ENCODE measurements at regions not wholly inside any gene's neighbourhood (a gene's known extent, or its start where the extent isn't known, plus 50 kb on each side); places are given as distances from the start of the nearest gene placed in this dataset.

GRCh38 chr3:74518610-74519009, 95.8 kb downstream of the CNTN3 start:
- Histone ChIP-seq H3K4me3 (no peak overlapping the region), H3K9me3 (ENCODE audit: low read depth) (no peaks in the 10 kb centered on the region), H3F3A (ENCODE audit: insufficient read depth) (0 out of 2 replicates have a peak, but pooled peaks cover 2% of the 10 kb centered on the region), H3K4me1 (ENCODE audit: insufficient read depth) (peaks cover 26% of the 10 kb centered on the region), H2AFZ (no peak overlapping the region), H3K79me2 (ENCODE audit: insufficient read depth) (no peaks in the 10 kb centered on the region; the same call in 1 of the 2 replicates), H3K4me2 (ENCODE audit: unreplicated experiment) (no peak overlapping the region), H3K9ac (no peak overlapping the region), H4K20me1 (ENCODE audit: insufficient read depth) (no peaks in the 10 kb centered on the region), H3K36me3 (ENCODE audit: low read depth) (no peaks in the 10 kb centered on the region), H3K27ac (no peak overlapping the region), H3K9me2 (ENCODE audit: insufficient read depth) (no peaks in the 10 kb centered on the region), H3K27me3 (replicated peaks; ENCODE audit: insufficient read depth) (no peaks in the 10 kb centered on the region)
- TF ChIP-seq EZH2phosphoT487 (IDR thresholded peaks at IDR 0.05; ENCODE audit: insufficient read depth, low read depth) (no peak), EZH2 (IDR thresholded peaks at IDR 0.05; ENCODE audit: insufficient read depth, poor library complexity, severe bottlenecking) (no peak)
- peak; percentile 24 for DNase-seq
- in situ Hi-C loops (cut with MboI), result no loop called here

GRCh38 chr3:74516019-74516418, 98.4 kb downstream of the CNTN3 start:
- Histone ChIP-seq H3K9me2 (ENCODE audit: insufficient read depth) (no peaks in the 10 kb centered on the region), H4K20me1 (ENCODE audit: insufficient read depth) (no peaks in the 10 kb centered on the region), H3K27ac (no peak overlapping the region), H3F3A (ENCODE audit: insufficient read depth) (no peaks in the 10 kb centered on the region), H3K27me3 (replicated peaks; ENCODE audit: insufficient read depth) (no peaks in the 10 kb centered on the region), H3K4me2 (ENCODE audit: unreplicated experiment) (no peak overlapping the region), H2AFZ (no peak overlapping the region), H3K36me3 (ENCODE audit: low read depth) (no peaks in the 10 kb centered on the region), H3K9me3 (ENCODE audit: low read depth) (no peaks in the 10 kb centered on the region), H3K79me2 (ENCODE audit: insufficient read depth) (no peaks in the 10 kb centered on the region), H3K4me1 (ENCODE audit: insufficient read depth) (peaks cover 10% of the 10 kb centered on the region; the same call in 1 of the 2 replicates), H3K9ac (no peak overlapping the region), H3K4me3 (no peak overlapping the region)
- TF ChIP-seq EZH2 (IDR thresholded peaks at IDR 0.05; ENCODE audit: insufficient read depth, poor library complexity, severe bottlenecking), result no peak
- TF ChIP-seq EZH2phosphoT487 (IDR thresholded peaks at IDR 0.05; ENCODE audit: insufficient read depth, low read depth), result no peak
- in situ Hi-C loops (cut with MboI), result no loop called here
- DNase-seq, result no peak

- H3K36me3 ChIP-seq (ENCODE audit: low read depth), result no peaks in the 10 kb centered on the region
- peaks cover 7% of the 10 kb centered on the region; the same call in 1 of the 2 replicates for H3K4me1 ChIP-seq (ENCODE audit: insufficient read depth)
- no peaks in the 10 kb centered on the region for H3F3A ChIP-seq (ENCODE audit: insufficient read depth)
- no peaks in the 10 kb centered on the region for H3K27me3 ChIP-seq (replicated peaks; ENCODE audit: insufficient read depth)
- H3K4me3 ChIP-seq, result no peak overlapping the region
- H3K9me3 ChIP-seq (ENCODE audit: low read depth), result no peaks in the 10 kb centered on the region
- H3K4me2 ChIP-seq (ENCODE audit: unreplicated experiment), result no peak overlapping the region
- no peak overlapping the region for H3K9ac ChIP-seq
- no peaks in the 10 kb centered on the region for H3K79me2 ChIP-seq (ENCODE audit: insufficient read depth)
- in situ Hi-C loops (cut with MboI), result no loop called here
- WGBS, 2 experiments (ENCODE audit: low coverage in 1 of 2, low lambda C conversion rate in 2 of 2, missing lambda C conversion rate in 2 of 2), result 94 to 100% methylated on average over 3 of the region's 3 CpGs
- DNase-seq, result no peak
- no peak overlapping the region for H2AFZ ChIP-seq
- H4K20me1 ChIP-seq (ENCODE audit: insufficient read depth), result no peaks in the 10 kb centered on the region
- TF ChIP-seq EZH2phosphoT487 (IDR thresholded peaks at IDR 0.05; ENCODE audit: insufficient read depth, low read depth) (no peak), EZH2 (IDR thresholded peaks at IDR 0.05; ENCODE audit: insufficient read depth, poor library complexity, severe bottlenecking) (no peak)
- no peak overlapping the region for H3K27ac ChIP-seq
- H3K9me2 ChIP-seq (ENCODE audit: insufficient read depth), result no peaks in the 10 kb centered on the region
Measured at GRCh38 chr3:74515451-74515850, 99.0 kb downstream of the CNTN3 start.

GRCh38 chr3:74511078-74511477, 103.4 kb downstream of the CNTN3 start:
- in situ Hi-C loops (cut with MboI), result no loop called here
- Histone ChIP-seq H3K4me3 (no peak overlapping the region), H3K9ac (no peak overlapping the region), H3K4me2 (ENCODE audit: unreplicated experiment) (no peak overlapping the region), H3K79me2 (ENCODE audit: insufficient read depth) (no peaks in the 10 kb centered on the region), H3K27ac (no peak overlapping the region), H3K36me3 (ENCODE audit: low read depth) (no peaks in the 10 kb centered on the region), H2AFZ (no peak overlapping the region), H3K4me1 (ENCODE audit: insufficient read depth) (no peaks in the 10 kb centered on the region), H3K27me3 (replicated peaks; ENCODE audit: insufficient read depth) (no peaks in the 10 kb centered on the region), H4K20me1 (ENCODE audit: insufficient read depth) (no peaks in the 10 kb centered on the region), H3K9me3 (ENCODE audit: low read depth) (no peaks in the 10 kb centered on the region), H3K9me2 (ENCODE audit: insufficient read depth) (no peaks in the 10 kb centered on the region), H3F3A (ENCODE audit: insufficient read depth) (no peaks in the 10 kb centered on the region)
- DNase-seq, result no peak
- TF ChIP-seq EZH2phosphoT487 (IDR thresholded peaks at IDR 0.05; ENCODE audit: insufficient read depth, low read depth) (no peak), EZH2 (IDR thresholded peaks at IDR 0.05; ENCODE audit: insufficient read depth, poor library complexity, severe bottlenecking) (no peak)

GRCh38 chr3:74510261-74510818, 104.1 kb downstream of the CNTN3 start:
- no peaks in the 10 kb centered on the region for H3F3A ChIP-seq (ENCODE audit: insufficient read depth)
- H3K9ac ChIP-seq, result no peak overlapping the region
- H4K20me1 ChIP-seq (ENCODE audit: insufficient read depth), result no peaks in the 10 kb centered on the region
- no peaks in the 10 kb centered on the region for H3K79me2 ChIP-seq (ENCODE audit: insufficient read depth)
- TF ChIP-seq EZH2 (IDR thresholded peaks at IDR 0.05; ENCODE audit: insufficient read depth, poor library complexity, severe bottlenecking) (no peak), EZH2phosphoT487 (IDR thresholded peaks at IDR 0.05; ENCODE audit: insufficient read depth, low read depth) (no peak)
- no peaks in the 10 kb centered on the region for H3K9me2 ChIP-seq (ENCODE audit: insufficient read depth)
- H3K4me1 ChIP-seq (ENCODE audit: insufficient read depth), result no peaks in the 10 kb centered on the region
- H3K27ac ChIP-seq, result no peak overlapping the region
- H3K27me3 ChIP-seq (replicated peaks; ENCODE audit: insufficient read depth), result no peaks in the 10 kb centered on the region
- no peak overlapping the region for H2AFZ ChIP-seq
- DNase-seq, result no peak
- WGBS, 2 experiments (ENCODE audit: low coverage in 1 of 2, low lambda C conversion rate in 2 of 2, missing lambda C conversion rate in 2 of 2), result 97 to 98% methylated on average over 5 of the region's 5 CpGs
- no peak overlapping the region for H3K4me2 ChIP-seq (ENCODE audit: unreplicated experiment)
- H3K4me3 ChIP-seq, result no peak overlapping the region
- no peaks in the 10 kb centered on the region for H3K36me3 ChIP-seq (ENCODE audit: low read depth)
- no peaks in the 10 kb centered on the region for H3K9me3 ChIP-seq (ENCODE audit: low read depth)
- in situ Hi-C loops (cut with MboI), result no loop called here

All from GM23248 (cell line).